ENCODE measurements at regions not wholly inside any gene's neighbourhood (a gene's known extent, or its start where the extent isn't known, plus 50 kb on each side); places are given as distances from the start of the nearest gene placed in this dataset.
"Not testable (repeated sequence)": the region's sequence is repeated elsewhere in the genome, so short reads cannot be mapped to it uniquely, and the experiment has no call there.

- Histone ChIP-seq H3K27ac (no peak overlapping the region), H3K9me3 (no peaks in the 10 kb centered on the region), H3K4me1 (ENCODE audit: control insufficient read depth in 1 of 2, insufficient read depth in 1 of 2, low read depth in 1 of 2, low read length in 1 of 2) (no peaks in the 10 kb centered on the region), H3K27me3 (no peaks in the 10 kb centered on the region), H3K4me3 (ENCODE audit: low read depth in 1 of 2, low read length in 1 of 2) (no peak overlapping the region), H3K36me3 (no peaks in the 10 kb centered on the region)
- TF ChIP-seq CTCF (IDR thresholded peaks at IDR 0.05) = no peak
Observed at GRCh38 chr20:48214601-48215000, 429.3 kb upstream of the SULF2 start.

- H3K4me3 ChIP-seq (ENCODE audit: low read depth in 1 of 2, low read length in 1 of 2) = not testable (repeated sequence)
Observed at GRCh38 chr20:48213635-48214034, 428.4 kb upstream of the SULF2 start.

GRCh38 chr20:48212806-48213509 lies 427.7 kb upstream of the SULF2 start:
- no peaks in the 10 kb centered on the region for H3K27me3 ChIP-seq
- H3K36me3 ChIP-seq = no peaks in the 10 kb centered on the region
- H3K9me3 ChIP-seq = no peaks in the 10 kb centered on the region
- H3K27ac ChIP-seq = no peak overlapping the region
- no peak overlapping the region for H3K4me3 ChIP-seq (ENCODE audit: low read depth in 1 of 2, low read length in 1 of 2)
- no peaks in the 10 kb centered on the region for H3K4me1 ChIP-seq (ENCODE audit: control insufficient read depth in 1 of 2, insufficient read depth in 1 of 2, low read depth in 1 of 2, low read length in 1 of 2)
- no peak for TF ChIP-seq CTCF (IDR thresholded peaks at IDR 0.05)

More at GRCh38 chr20:48213635-48214034, 428.4 kb upstream of the SULF2 start:
- not testable (repeated sequence) for H3K9me3 ChIP-seq; H3K36me3 ChIP-seq; H3K27ac ChIP-seq; H3K4me1 ChIP-seq (ENCODE audit: control insufficient read depth in 1 of 2, insufficient read depth in 1 of 2, low read depth in 1 of 2, low read length in 1 of 2); H3K27me3 ChIP-seq

- Histone ChIP-seq H3K36me3 (no peaks in the 10 kb centered on the region), H3K9me3 (no peaks in the 10 kb centered on the region), H3K4me1 (ENCODE audit: control insufficient read depth in 1 of 2, insufficient read depth in 1 of 2, low read depth in 1 of 2, low read length in 1 of 2) (no peaks in the 10 kb centered on the region), H3K27me3 (no peaks in the 10 kb centered on the region), H3K4me3 (ENCODE audit: low read depth in 1 of 2, low read length in 1 of 2) (no peak overlapping the region), H3K27ac (no peak overlapping the region)
- no peak for TF ChIP-seq CTCF (IDR thresholded peaks at IDR 0.05)
Observed at GRCh38 chr20:48211847-48212246, 426.6 kb upstream of the SULF2 start.

- Histone ChIP-seq H3K9me3 (no peaks in the 10 kb centered on the region), H3K27ac (no peak overlapping the region), H3K36me3 (no peaks in the 10 kb centered on the region), H3K27me3 (no peaks in the 10 kb centered on the region), H3K4me1 (ENCODE audit: control insufficient read depth in 1 of 2, insufficient read depth in 1 of 2, low read depth in 1 of 2, low read length in 1 of 2) (no peaks in the 10 kb centered on the region), H3K4me3 (ENCODE audit: low read depth in 1 of 2, low read length in 1 of 2) (no peak overlapping the region)
- TF ChIP-seq CTCF (IDR thresholded peaks at IDR 0.05) = no peak
Observed at GRCh38 chr20:48211238-48211637, 426.0 kb upstream of the SULF2 start.

- no peaks in the 10 kb centered on the region for H3K4me1 ChIP-seq (ENCODE audit: control insufficient read depth in 1 of 2, insufficient read depth in 1 of 2, low read depth in 1 of 2, low read length in 1 of 2)
- no peaks in the 10 kb centered on the region for H3K36me3 ChIP-seq
- H3K9me3 ChIP-seq = no peaks in the 10 kb centered on the region
- H3K27ac ChIP-seq = no peak overlapping the region
- no peaks in the 10 kb centered on the region for H3K27me3 ChIP-seq
- no peak overlapping the region for H3K4me3 ChIP-seq (ENCODE audit: low read depth in 1 of 2, low read length in 1 of 2)
- TF ChIP-seq CTCF (IDR thresholded peaks at IDR 0.05) = no peak
Observed at GRCh38 chr20:48210111-48211027, 425.1 kb upstream of the SULF2 start.
